ENCODE measurements at regions not wholly inside any gene's neighbourhood (a gene's known extent, or its start where the extent isn't known, plus 50 kb on each side); places are given as distances from the start of the nearest gene placed in this dataset.
"Not testable (repeated sequence)": the region's sequence is repeated elsewhere in the genome, so short reads cannot be mapped to it uniquely, and the experiment has no call there.

- in situ Hi-C loops (cut with MboI; ENCODE audit: low pct_unique_long_range_greater_than_20kb, low sequenced_read_pairs): no loop called here
- peak; percentile 64 for DNase-seq
These were observed 58.0 kb upstream of the AHI1 start for GRCh38 chr6:135555550-135555949.

DNA sequence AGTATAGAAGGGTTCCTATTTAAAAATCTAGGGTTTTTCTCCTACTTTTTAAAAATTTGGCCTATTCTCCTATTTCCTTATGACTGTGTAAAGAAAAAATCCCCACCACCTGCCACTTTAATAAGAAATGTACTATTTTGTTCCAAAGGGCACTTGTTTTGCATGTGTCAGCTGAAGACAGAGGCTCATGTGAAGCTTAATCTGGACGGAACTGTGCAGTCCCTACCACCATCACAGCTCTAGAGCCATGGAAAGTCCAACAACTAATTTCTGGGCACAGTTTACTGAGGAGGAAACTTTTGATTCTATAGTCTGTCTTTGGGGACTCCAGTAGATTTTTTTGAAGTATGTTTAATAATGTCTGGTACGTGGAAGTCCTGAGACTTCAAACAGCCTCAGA lies 60.0 kb upstream of the AHI1 start:
- in situ Hi-C loops (cut with MboI; ENCODE audit: low pct_unique_long_range_greater_than_20kb, low sequenced_read_pairs): no loop called here

DNA sequence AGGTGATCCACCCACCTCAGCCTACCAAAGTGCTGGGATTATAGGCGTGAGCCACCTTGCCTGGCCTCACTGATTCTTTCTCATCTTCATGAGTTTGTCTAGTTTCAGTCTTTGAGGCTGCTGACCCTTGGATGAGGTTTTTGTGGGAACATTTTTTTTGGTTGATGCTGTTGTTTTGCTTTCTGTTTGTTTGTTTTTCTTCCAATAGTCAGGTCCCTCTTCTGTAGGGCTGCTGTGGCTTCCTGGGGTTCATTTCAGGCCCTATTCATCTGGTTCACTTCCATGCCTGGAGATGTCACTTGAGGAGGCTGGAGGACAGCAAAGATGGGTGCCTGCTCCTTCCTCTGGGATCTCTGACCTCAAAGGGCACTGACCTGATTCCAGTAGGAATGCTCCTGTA lies 68.1 kb upstream of the AHI1 start:
- DNase-seq; in situ Hi-C loops (cut with MboI; ENCODE audit: low pct_unique_long_range_greater_than_20kb, low sequenced_read_pairs): not testable (repeated sequence)

More for the DNA sequence above, 60.0 kb upstream of the AHI1 start:
- no peak for DNase-seq

DNA sequence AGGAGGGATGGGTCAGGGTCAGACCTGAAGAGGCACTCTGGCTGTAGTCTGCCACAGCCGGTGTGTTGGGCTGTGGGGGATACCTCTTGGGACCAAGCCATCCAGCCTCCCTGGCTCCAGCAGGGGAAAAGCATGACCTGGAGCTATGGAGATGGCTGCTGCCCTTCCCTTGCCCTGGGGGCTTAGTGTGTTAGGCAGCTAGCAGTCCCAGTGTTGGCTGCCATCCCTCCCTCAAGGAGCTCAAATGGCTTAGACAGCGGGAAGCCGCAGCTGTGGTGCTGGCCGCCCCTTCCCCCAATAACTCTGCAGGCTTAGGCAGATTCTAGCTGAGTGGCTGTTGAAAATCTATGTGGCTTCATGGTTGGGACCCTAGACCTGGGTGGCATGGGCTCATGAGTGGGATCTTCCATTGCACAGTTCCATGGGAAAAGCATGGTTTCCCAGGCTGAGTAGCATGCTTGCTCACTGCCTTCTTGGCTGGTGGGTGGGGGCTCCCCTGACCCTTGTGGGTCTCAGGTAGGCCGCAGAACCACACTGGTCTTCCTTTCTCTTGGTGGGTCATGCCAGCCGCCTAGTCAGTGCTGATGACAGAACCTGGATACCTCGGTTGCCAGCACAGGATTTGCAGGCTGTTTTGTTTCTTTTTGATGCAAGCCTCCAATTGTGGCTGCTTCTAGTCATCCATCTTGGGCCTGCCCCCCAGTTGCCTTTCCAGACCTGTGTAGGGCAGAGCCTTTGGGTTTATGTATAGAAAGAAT lies 69.0 kb upstream of the AHI1 start:
- no peak for DNase-seq
- in situ Hi-C loops (cut with MboI; ENCODE audit: low pct_unique_long_range_greater_than_20kb, low sequenced_read_pairs): no loop called here

DNA sequence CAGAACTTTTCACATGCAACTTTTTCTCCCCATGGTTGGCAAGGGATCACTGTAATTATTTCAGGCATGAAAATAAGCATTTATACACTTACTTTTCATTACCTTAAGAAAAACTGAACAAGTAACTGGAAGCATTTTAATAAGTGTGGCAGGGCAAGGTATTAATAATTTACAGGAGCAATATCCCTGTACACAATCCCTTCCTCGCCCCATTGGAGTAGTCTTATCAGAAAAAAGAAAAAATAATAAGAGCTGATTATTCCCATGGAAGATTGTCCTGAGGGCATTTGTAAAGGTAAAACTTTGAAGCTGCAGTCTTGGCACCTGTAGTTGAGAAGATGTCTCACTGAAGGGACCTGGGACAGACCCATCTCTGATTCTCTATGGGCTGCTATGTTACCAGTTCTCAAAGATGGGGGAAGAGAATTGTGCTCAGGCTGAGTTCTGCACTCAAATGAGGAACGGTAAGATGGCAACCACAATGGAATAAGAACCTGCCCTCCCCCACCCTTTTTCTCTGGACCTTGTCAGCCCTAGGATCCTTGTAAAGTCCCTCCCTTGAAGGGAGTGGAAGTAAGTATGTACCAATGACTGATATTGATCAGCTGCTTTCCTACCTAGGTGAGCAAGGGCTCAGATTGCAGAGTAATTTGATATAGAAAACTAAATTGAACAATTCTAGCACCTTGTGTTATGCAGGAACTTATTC lies 70.0 kb upstream of the AHI1 start:
- in situ Hi-C loops (cut with MboI; ENCODE audit: low pct_unique_long_range_greater_than_20kb, low sequenced_read_pairs): no loop called here
- no peak for DNase-seq

- peak; percentile 19 for DNase-seq
- in situ Hi-C loops (cut with MboI; ENCODE audit: low pct_unique_long_range_greater_than_20kb, low sequenced_read_pairs): no loop called here
These were observed 70.8 kb upstream of the AHI1 start for GRCh38 chr6:135568379-135568778.

- in situ Hi-C loops (cut with MboI; ENCODE audit: low pct_unique_long_range_greater_than_20kb, low sequenced_read_pairs): no loop called here
- no peak for DNase-seq
These were observed 74.5 kb upstream of the AHI1 start for GRCh38 chr6:135572051-135572450.

- DNase-seq: no peak
- in situ Hi-C loops (cut with MboI; ENCODE audit: low pct_unique_long_range_greater_than_20kb, low sequenced_read_pairs): no loop called here
These were observed 78.1 kb upstream of the AHI1 start for GRCh38 chr6:135575629-135576028.

- in situ Hi-C loops (cut with MboI; ENCODE audit: low pct_unique_long_range_greater_than_20kb, low sequenced_read_pairs): no loop called here
- DNase-seq: no peak
These were observed 78.5 kb upstream of the AHI1 start for GRCh38 chr6:135576055-135576454.

GRCh38 chr6:135577059-135577538 lies 79.6 kb upstream of the AHI1 start:
- DNase-seq: peak; percentile 27
- in situ Hi-C loops (cut with MboI; ENCODE audit: low pct_unique_long_range_greater_than_20kb, low sequenced_read_pairs): no loop called here

DNA sequence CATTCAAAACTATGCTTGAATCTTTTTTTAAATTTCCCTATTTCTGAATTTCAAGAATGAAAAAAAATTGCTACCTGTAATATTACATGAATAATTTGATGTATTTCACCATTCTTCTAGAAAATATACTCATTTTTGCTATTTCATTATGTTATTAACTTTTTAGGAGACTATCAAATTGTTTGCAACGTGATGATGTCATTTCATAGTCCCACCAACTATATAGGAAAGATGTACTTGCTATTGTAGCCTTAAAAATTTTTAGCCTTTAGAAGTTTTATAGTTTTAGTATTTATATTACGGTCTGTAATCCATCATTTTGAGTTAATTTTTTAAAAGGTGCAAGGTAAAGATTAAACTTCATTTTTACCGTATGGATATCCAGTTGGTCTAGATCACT lies 81.4 kb upstream of the AHI1 start:
- in situ Hi-C loops (cut with MboI; ENCODE audit: low pct_unique_long_range_greater_than_20kb, low sequenced_read_pairs): no loop called here
- DNase-seq: no peak

- in situ Hi-C loops (cut with MboI; ENCODE audit: low pct_unique_long_range_greater_than_20kb, low sequenced_read_pairs): no loop called here
- DNase-seq: no peak
These were observed 83.7 kb upstream of the AHI1 start for GRCh38 chr6:135581211-135581610.

DNA sequence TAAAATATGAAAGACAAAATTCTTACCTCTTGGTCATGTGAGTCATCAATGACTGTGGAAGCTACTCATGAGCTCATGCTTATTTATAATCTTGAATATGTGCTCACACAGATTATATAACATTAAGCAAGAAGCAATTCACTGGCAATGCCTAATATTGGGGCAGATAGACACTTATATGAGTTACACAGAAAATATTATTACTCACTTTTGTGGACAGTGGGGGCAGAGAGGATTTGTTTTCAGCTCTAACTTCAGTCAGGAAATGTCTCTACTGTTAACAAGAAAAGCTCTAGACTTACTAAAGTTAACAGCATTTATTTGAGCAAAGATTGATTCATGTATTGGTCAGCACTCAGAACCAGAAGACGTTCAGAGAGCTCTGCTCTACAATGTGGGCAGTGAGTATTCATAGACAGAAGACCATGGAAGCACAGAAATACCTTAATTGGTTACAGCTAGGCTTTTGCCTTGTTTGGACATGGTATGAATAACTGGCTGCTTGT lies 85.8 kb upstream of the AHI1 start:
- no peak for DNase-seq
- in situ Hi-C loops (cut with MboI; ENCODE audit: low pct_unique_long_range_greater_than_20kb, low sequenced_read_pairs): no loop called here

DNA sequence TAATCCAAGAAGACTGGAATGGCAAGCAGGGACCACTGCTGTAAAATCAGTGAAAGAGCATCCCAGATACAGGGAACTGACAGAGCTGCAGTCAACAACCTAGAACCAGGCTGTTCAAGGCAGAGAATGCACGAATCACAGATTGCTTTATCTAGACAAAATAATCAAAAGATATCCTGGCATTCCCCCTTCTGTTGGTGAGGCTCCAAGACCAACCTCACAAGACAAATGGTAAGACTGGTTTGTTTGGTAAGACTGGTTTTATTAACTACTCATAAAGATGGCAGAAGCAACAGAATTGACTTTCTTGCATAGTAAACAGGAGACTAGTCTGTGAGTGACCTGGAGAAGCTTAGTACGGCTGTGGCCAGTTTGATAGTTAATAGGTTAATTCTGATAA lies 88.8 kb upstream of the AHI1 start:
- in situ Hi-C loops (cut with MboI; ENCODE audit: low pct_unique_long_range_greater_than_20kb, low sequenced_read_pairs): no loop called here
- no peak for DNase-seq

DNA sequence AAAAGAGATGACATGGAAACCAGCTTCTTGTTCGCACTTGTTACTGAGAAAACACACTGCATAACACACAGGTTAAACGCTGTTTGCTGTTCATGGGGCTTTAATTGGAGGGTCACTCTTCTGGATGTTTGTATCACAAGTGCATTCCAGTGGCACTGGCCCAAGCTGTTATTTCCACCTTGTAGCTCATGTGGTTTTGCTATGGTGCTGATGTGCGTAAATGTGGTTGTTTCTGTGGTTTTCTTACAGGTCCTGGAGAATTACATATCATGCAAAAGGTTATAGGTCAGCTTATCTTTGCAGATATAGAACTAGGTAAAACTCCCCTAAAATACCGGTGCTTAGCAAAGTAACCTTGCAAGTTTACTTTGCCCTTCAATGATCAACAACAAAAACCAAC lies 89.3 kb upstream of the AHI1 start:
- in situ Hi-C loops (cut with MboI; ENCODE audit: low pct_unique_long_range_greater_than_20kb, low sequenced_read_pairs): no loop called here
- peak; percentile 7 for DNase-seq

- in situ Hi-C loops (cut with MboI; ENCODE audit: low pct_unique_long_range_greater_than_20kb, low sequenced_read_pairs): no loop called here
- no peak for DNase-seq
These were observed 94.7 kb upstream of the AHI1 start for GRCh38 chr6:135592276-135592675.

DNA sequence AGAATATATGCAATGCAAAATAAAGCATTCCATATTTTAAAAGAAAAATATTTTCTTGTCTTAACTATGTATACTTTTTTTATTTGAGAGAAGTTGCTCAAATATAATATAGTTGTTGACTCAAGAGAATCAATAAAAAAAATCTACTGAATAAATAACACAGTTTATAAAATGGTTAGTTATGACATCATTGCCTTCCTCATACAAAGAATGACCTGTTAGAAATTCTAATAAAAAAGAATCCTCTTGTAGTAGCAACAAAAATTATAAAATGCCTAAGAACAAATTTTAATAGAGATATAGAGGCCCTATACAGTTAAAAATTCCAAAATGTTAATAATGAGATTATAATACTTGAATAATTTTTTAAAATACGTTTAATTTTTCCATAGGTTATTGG lies 96.5 kb upstream of the AHI1 start:
- in situ Hi-C loops (cut with MboI; ENCODE audit: low pct_unique_long_range_greater_than_20kb, low sequenced_read_pairs): no loop called here
- DNase-seq: no peak

- no peak for DNase-seq
These were observed 102.7 kb upstream of the AHI1 start for GRCh38 chr6:135600086-135600702.

GRCh38 chr6:135600931-135601330 lies 103.4 kb upstream of the AHI1 start:
- in situ Hi-C loops (cut with MboI; ENCODE audit: low pct_unique_long_range_greater_than_20kb, low sequenced_read_pairs): no loop called here
- no peak for DNase-seq

More at GRCh38 chr6:135600086-135600702, 102.7 kb upstream of the AHI1 start:
- in situ Hi-C loops (cut with MboI; ENCODE audit: low pct_unique_long_range_greater_than_20kb, low sequenced_read_pairs): no loop called here

- DNase-seq: no peak
- in situ Hi-C loops (cut with MboI; ENCODE audit: low pct_unique_long_range_greater_than_20kb, low sequenced_read_pairs): no loop called here
These were observed 104.3 kb upstream of the AHI1 start for GRCh38 chr6:135601857-135602256.
